HepG2 (cell line): ENCODE measurements at regions not wholly inside any gene's neighbourhood (a gene's known extent, or its start where the extent isn't known, plus 50 kb on each side); places are given as distances from the start of the nearest gene placed in this dataset.

Experiments used
- AGO1 ChIP-seq: fragments of 200-400 bp; formaldehyde crosslinking; IDR thresholded peaks from 2 replicates; pipeline ENCODE4 v1.6.1; 2017; ENCODE audit warnings: mild to moderate bottlenecking, low read depth, low read length, moderate library complexity; ENCODE audit not compliant: poor library complexity, severe bottlenecking
- ARID3A ChIP-seq: IDR thresholded peaks from 2 replicates; pipeline ENCODE4 v1.6.1; 2012; ENCODE audit warnings: low read depth, low read length, improper control_type of control experiment
- ATF7 ChIP-seq, 2 experiments: fragments of 450-650 bp in 1 of 2; sonication (generic) in 1 of 2; formaldehyde crosslinking in 1 of 2; IDR thresholded peaks; 2 replicates each; pipeline versions ENCODE4 v1.4.0 to v1.6.1; 2016 to 2020; ENCODE audit warnings: antibody characterized with exemption in 1 of 2, mild to moderate bottlenecking in 1 of 2, missing genetic modification reagents in 1 of 2
- DBP ChIP-seq: sonication (generic); formaldehyde crosslinking; IDR thresholded peaks from 2 replicates; pipeline ENCODE4 v1.4.0; 2020; ENCODE audit warnings: missing genetic modification reagents; ENCODE audit errors: not compliant biosample characterization
- HMG20B ChIP-seq: conservative IDR thresholded peaks from 2 replicates; pipeline ENCODE4 v1.6.1; 2016; ENCODE audit warnings: missing genetic modification reagents, missing compliant biosample characterization
- HNF1A ChIP-seq, 2 experiments: sonication (generic) in 1 of 2; formaldehyde crosslinking in 1 of 2; IDR thresholded peaks; 2 replicates each; pipeline versions ENCODE4 v1.4.0 to v1.6.1; 2016 to 2020; ENCODE audit warnings: borderline replicate concordance in 1 of 2, low read depth in 1 of 2, mild to moderate bottlenecking in 1 of 2, missing genetic modification reagents in 1 of 2
- KDM6A ChIP-seq: IDR thresholded peaks from 2 replicates; pipeline ENCODE4 v1.6.1; 2016; ENCODE audit warnings: low read depth
- PITX1 ChIP-seq: sonication (generic); formaldehyde crosslinking; IDR thresholded peaks from 2 replicates; pipeline ENCODE4 v1.5.1; 2020; ENCODE audit warnings: mild to moderate bottlenecking, missing genetic modification reagents
- PRDM4 ChIP-seq: sonication (generic); formaldehyde crosslinking; IDR thresholded peaks from 2 replicates; pipeline ENCODE4 v1.9.0; 2021; ENCODE audit warnings: missing genetic modification reagents, borderline replicate concordance
- SRY ChIP-seq: sonication (generic); formaldehyde crosslinking; IDR thresholded peaks from 2 replicates; pipeline ENCODE4 v1.8.0; 2022; ENCODE audit warnings: mild to moderate bottlenecking, missing genetic modification reagents
- XBP1 ChIP-seq: sonication (generic); formaldehyde crosslinking; IDR thresholded peaks from 2 replicates; pipeline ENCODE4 v1.5.0; 2020; ENCODE audit warnings: missing genetic modification reagents
- ZMYM4 ChIP-seq: sonication (generic); formaldehyde crosslinking; IDR thresholded peaks from 2 replicates; pipeline ENCODE4 v1.8.1; 2023; ENCODE audit warnings: mild to moderate bottlenecking, missing genetic modification reagents
- ZNF124 ChIP-seq: sonication (generic); formaldehyde crosslinking; IDR thresholded peaks from 2 replicates; pipeline ENCODE4 v1.4.0; 2020; ENCODE audit warnings: missing genetic modification reagents
- ZNF205 ChIP-seq: IDR thresholded peaks from 2 replicates; pipeline ENCODE4 v1.6.1; 2018; ENCODE audit warnings: missing biosample characterization, missing genetic modification reagents
- ZNF382 ChIP-seq: sonication (generic); formaldehyde crosslinking; IDR thresholded peaks from 2 replicates; pipeline ENCODE4 v1.5.0; 2020; ENCODE audit warnings: missing genetic modification reagents, mild to moderate bottlenecking, borderline replicate concordance
- ZNF597 ChIP-seq: sonication (generic); formaldehyde crosslinking; IDR thresholded peaks from 2 replicates; pipeline ENCODE4 v1.5.0; 2020; ENCODE audit warnings: missing genetic modification reagents
- ZNF839 ChIP-seq: sonication (generic); formaldehyde crosslinking; IDR thresholded peaks from 2 replicates; pipeline ENCODE4 v1.4.0; 2020; ENCODE audit warnings: missing genetic modification reagents, mild to moderate bottlenecking, borderline replicate concordance
- ZNF841 ChIP-seq: sonication (generic); formaldehyde crosslinking; IDR thresholded peaks from 2 replicates; pipeline ENCODE4 v1.8.1; 2023; ENCODE audit warnings: missing genetic modification reagents, borderline replicate concordance
- ZSCAN9 ChIP-seq: IDR thresholded peaks from 2 replicates; pipeline ENCODE4 v1.6.1; 2016; ENCODE audit warnings: borderline replicate concordance

GRCh38 chr3:188002626-188003138, 151.3 kb upstream of the LPP start (continued):
- TF ChIP-seq ARID3A (peak; percentile 85), ZNF205 (CRISPR knock-in tag) (peak; percentile 55; the same call in 1 of the 2 replicates), KDM6A (peak; percentile 72; the same call in 1 of the 2 replicates), PITX1 (peak; percentile 88), ZNF839 (CRISPR knock-in tag) (no peak), HMG20B (CRISPR knock-in tag) (peak; percentile 87), ZSCAN9 (CRISPR knock-in tag) (peak; percentile 26; the same call in 1 of the 2 replicates), XBP1 (CRISPR knock-in tag) (no peak), DBP (CRISPR knock-in tag) (no peak), PRDM4 (no peak), ZNF382 (CRISPR knock-in tag) (no peak), SRY (CRISPR knock-in tag) (no peak; the same call in 1 of the 2 replicates), AGO1 (no peak), ZMYM4 (peak; percentile 86), ATF7 (IDR thresholded peaks at IDR 0.05) (no peak), ATF7 (CRISPR knock-in tag; IDR thresholded peaks at IDR 0.05) (no peak; the same call in 1 of the 2 replicates), ZNF124 (no peak), ZNF597 (CRISPR knock-in tag) (no peak), HNF1A (IDR thresholded peaks at IDR 0.05; ENCODE audit: low read depth) (peak; percentile 78), HNF1A (CRISPR knock-in tag; IDR thresholded peaks at IDR 0.05; ENCODE audit: borderline replicate concordance) (peak; percentile 50; the same call in 1 of the 2 replicates), ZNF841 (CRISPR knock-in tag) (no peak)
